ENCODE measurements at regions not wholly inside any gene's neighbourhood (a gene's known extent, or its start where the extent isn't known, plus 50 kb on each side); places are given as distances from the start of the nearest gene placed in this dataset.

GRCh38 chr3:110821586-110821985 lies 250.0 kb upstream of the NECTIN3 start:
- Histone ChIP-seq H3K9me3 (ENCODE audit: low read depth) (no peaks in the 10 kb centered on the region), H3K27me3 (no peaks in the 10 kb centered on the region), H4K20me1 (ENCODE audit: insufficient read depth, poor library complexity, severe bottlenecking) (no peaks in the 10 kb centered on the region), H3K9me2 (replicated peaks; ENCODE audit: insufficient read depth) (no peaks in the 10 kb centered on the region), H3K36me3 (replicated peaks; ENCODE audit: insufficient read depth, low read depth) (no peaks in the 10 kb centered on the region), H3K4me1 (ENCODE audit: insufficient read depth) (no peaks in the 10 kb centered on the region), H3K4me2 (no peak overlapping the region), H3K79me2 (no peaks in the 10 kb centered on the region), H3K27ac (no peak overlapping the region), H2AFZ (no peak overlapping the region), H3K4me3 (no peak overlapping the region)
- TF ChIP-seq CTCF (IDR thresholded peaks at IDR 0.05; ENCODE audit: poor library complexity) (no peak), EZH2phosphoT487 (IDR thresholded peaks at IDR 0.05; ENCODE audit: low read depth, severe bottlenecking, unreplicated experiment) (no peak), EZH2 (IDR thresholded peaks at IDR 0.05; ENCODE audit: borderline replicate concordance) (no peak)
- 95% methylated on average over 1 of the region's 1 CpG for WGBS (ENCODE audit: low lambda C conversion rate, missing lambda C conversion rate)
- DNase-seq (ENCODE audit: low spot score), result no peak

GRCh38 chr3:110822971-110823370 lies 248.6 kb upstream of the NECTIN3 start:
- H3K9me3 ChIP-seq (ENCODE audit: low read depth), result no peaks in the 10 kb centered on the region
- H3K4me2 ChIP-seq, result no peak overlapping the region
- TF ChIP-seq EZH2phosphoT487 (IDR thresholded peaks at IDR 0.05; ENCODE audit: low read depth, severe bottlenecking, unreplicated experiment), result no peak
- no peak for TF ChIP-seq EZH2 (IDR thresholded peaks at IDR 0.05; ENCODE audit: borderline replicate concordance)
- no peak for TF ChIP-seq CTCF (IDR thresholded peaks at IDR 0.05; ENCODE audit: poor library complexity)
- no peaks in the 10 kb centered on the region for H3K36me3 ChIP-seq (replicated peaks; ENCODE audit: insufficient read depth, low read depth)
- no peaks in the 10 kb centered on the region for H3K4me1 ChIP-seq (ENCODE audit: insufficient read depth)
- no peaks in the 10 kb centered on the region for H3K27me3 ChIP-seq
- no peaks in the 10 kb centered on the region for H3K79me2 ChIP-seq
- H3K27ac ChIP-seq, result no peak overlapping the region
- no peaks in the 10 kb centered on the region for H3K9me2 ChIP-seq (replicated peaks; ENCODE audit: insufficient read depth)
- WGBS (ENCODE audit: low lambda C conversion rate, missing lambda C conversion rate), result 64% methylated on average over 2 of the region's 2 CpGs
- H3K4me3 ChIP-seq, result no peak overlapping the region
- DNase-seq (ENCODE audit: low spot score), result no peak
- no peak overlapping the region for H2AFZ ChIP-seq
- H4K20me1 ChIP-seq (ENCODE audit: insufficient read depth, poor library complexity, severe bottlenecking), result no peaks in the 10 kb centered on the region

- no peak for DNase-seq (ENCODE audit: low spot score)
- Histone ChIP-seq H3K4me2 (no peak overlapping the region), H4K20me1 (ENCODE audit: insufficient read depth, poor library complexity, severe bottlenecking) (no peaks in the 10 kb centered on the region), H3K79me2 (no peaks in the 10 kb centered on the region), H3K9me2 (replicated peaks; ENCODE audit: insufficient read depth) (no peaks in the 10 kb centered on the region), H3K27ac (no peak overlapping the region), H3K27me3 (no peaks in the 10 kb centered on the region), H2AFZ (no peak overlapping the region), H3K4me3 (no peak overlapping the region), H3K9me3 (ENCODE audit: low read depth) (peaks cover 4% of the 10 kb centered on the region), H3K4me1 (ENCODE audit: insufficient read depth) (no peaks in the 10 kb centered on the region), H3K36me3 (replicated peaks; ENCODE audit: insufficient read depth, low read depth) (no peaks in the 10 kb centered on the region)
- TF ChIP-seq EZH2 (IDR thresholded peaks at IDR 0.05; ENCODE audit: borderline replicate concordance) (no peak), CTCF (IDR thresholded peaks at IDR 0.05; ENCODE audit: poor library complexity) (no peak), EZH2phosphoT487 (IDR thresholded peaks at IDR 0.05; ENCODE audit: low read depth, severe bottlenecking, unreplicated experiment) (no peak)
- 62% methylated on average over 3 of the region's 3 CpGs for WGBS (ENCODE audit: low lambda C conversion rate, missing lambda C conversion rate)
Observed at GRCh38 chr3:110846971-110847370, 224.6 kb upstream of the NECTIN3 start.

- Histone ChIP-seq H4K20me1 (ENCODE audit: insufficient read depth, poor library complexity, severe bottlenecking) (no peaks in the 10 kb centered on the region), H3K27me3 (no peaks in the 10 kb centered on the region), H3K79me2 (no peaks in the 10 kb centered on the region), H3K9me3 (ENCODE audit: low read depth) (peaks cover 4% of the 10 kb centered on the region), H2AFZ (no peak overlapping the region), H3K4me2 (no peak overlapping the region), H3K27ac (no peak overlapping the region), H3K9me2 (replicated peaks; ENCODE audit: insufficient read depth) (no peaks in the 10 kb centered on the region), H3K36me3 (replicated peaks; ENCODE audit: insufficient read depth, low read depth) (no peaks in the 10 kb centered on the region), H3K4me3 (no peak overlapping the region), H3K4me1 (ENCODE audit: insufficient read depth) (no peaks in the 10 kb centered on the region)
- DNase-seq (ENCODE audit: low spot score), result no peak
- TF ChIP-seq CTCF (IDR thresholded peaks at IDR 0.05; ENCODE audit: poor library complexity) (no peak), EZH2phosphoT487 (IDR thresholded peaks at IDR 0.05; ENCODE audit: low read depth, severe bottlenecking, unreplicated experiment) (no peak), EZH2 (IDR thresholded peaks at IDR 0.05; ENCODE audit: borderline replicate concordance) (no peak)
- 87% methylated on average over 2 of the region's 2 CpGs for WGBS (ENCODE audit: low lambda C conversion rate, missing lambda C conversion rate)
Observed at GRCh38 chr3:110849064-110849463, 222.6 kb upstream of the NECTIN3 start.
